ENCODE measurements at regions not wholly inside any gene's neighbourhood (a gene's known extent, or its start where the extent isn't known, plus 50 kb on each side); places are given as distances from the start of the nearest gene placed in this dataset.

DNA sequence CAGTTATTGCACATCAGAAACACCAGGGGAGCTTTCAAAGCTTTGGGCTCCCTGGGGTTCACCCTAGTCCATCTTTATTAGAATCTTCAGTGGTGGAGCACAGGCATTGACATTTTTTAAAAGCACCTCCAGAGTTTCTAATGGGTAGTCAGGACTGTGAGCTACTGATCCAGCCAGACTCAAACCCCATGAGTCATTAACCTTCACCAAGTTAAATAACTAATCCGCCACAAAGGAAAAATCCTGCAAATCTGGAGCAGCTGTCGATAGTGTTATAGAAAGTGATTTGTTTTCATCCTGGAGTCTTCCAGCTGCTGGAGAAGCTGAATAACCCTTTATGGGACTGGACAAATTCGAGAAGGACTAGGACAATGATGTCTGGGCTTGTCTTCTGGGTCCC, 93.2 kb upstream of the PIRT start:
- intact Hi-C loops (cut with DNase I), result no loop called here
- no peak for DNase-seq
- Histone ChIP-seq H3K36me3 (no peaks in the 10 kb centered on the region), H3K4me1 (no peaks in the 10 kb centered on the region), H3K9me3 (no peaks in the 10 kb centered on the region), H3K4me3 (no peak overlapping the region), H3K27me3 (no peaks in the 10 kb centered on the region), H3K27ac (no peak overlapping the region)
- ATAC-seq, result no peak
- TF ChIP-seq, protein P1, sequence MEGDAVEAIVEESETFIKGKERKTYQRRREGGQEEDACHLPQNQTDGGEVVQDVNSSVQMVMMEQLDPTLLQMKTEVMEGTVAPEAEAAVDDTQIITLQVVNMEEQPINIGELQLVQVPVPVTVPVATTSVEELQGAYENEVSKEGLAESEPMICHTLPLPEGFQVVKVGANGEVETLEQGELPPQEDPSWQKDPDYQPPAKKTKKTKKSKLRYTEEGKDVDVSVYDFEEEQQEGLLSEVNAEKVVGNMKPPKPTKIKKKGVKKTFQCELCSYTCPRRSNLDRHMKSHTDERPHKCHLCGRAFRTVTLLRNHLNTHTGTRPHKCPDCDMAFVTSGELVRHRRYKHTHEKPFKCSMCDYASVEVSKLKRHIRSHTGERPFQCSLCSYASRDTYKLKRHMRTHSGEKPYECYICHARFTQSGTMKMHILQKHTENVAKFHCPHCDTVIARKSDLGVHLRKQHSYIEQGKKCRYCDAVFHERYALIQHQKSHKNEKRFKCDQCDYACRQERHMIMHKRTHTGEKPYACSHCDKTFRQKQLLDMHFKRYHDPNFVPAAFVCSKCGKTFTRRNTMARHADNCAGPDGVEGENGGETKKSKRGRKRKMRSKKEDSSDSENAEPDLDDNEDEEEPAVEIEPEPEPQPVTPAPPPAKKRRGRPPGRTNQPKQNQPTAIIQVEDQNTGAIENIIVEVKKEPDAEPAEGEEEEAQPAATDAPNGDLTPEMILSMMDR (IDR thresholded peaks at IDR 0.05), result no peak
- TF ChIP-seq POLR2A (IDR thresholded peaks at IDR 0.05), result no peak
- 51% methylated on average over 3 of the region's 3 CpGs for whole genome bisulfite sequencing (ENCODE audit: insufficient coverage, low coverage, low lambda C conversion rate, missing lambda C conversion rate)

DNA sequence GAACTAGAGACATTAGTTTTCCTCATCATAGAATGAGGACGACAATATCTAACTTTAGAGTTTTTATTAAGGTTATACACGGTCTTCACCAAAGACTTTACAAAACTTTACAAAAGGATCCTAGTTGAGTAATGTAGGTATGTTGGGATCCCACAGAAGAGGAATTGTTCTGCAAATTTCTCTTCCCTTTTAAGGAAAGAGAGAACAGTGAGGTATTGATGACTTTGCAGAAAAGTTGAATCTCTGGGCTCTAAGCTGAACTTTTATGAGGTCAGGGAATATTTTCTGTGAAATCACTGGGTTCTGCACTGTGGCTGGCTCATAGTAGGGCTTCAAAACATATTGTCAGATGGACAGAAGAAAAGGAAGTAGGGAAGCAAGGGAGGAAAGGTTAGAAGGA, 89.8 kb upstream of the PIRT start:
- intact Hi-C loops (cut with DNase I), result no loop called here
- Histone ChIP-seq H3K36me3 (no peaks in the 10 kb centered on the region), H3K9me3 (no peaks in the 10 kb centered on the region), H3K27me3 (no peaks in the 10 kb centered on the region), H3K27ac (no peak overlapping the region), H3K4me3 (no peak overlapping the region), H3K4me1 (no peaks in the 10 kb centered on the region)
- TF ChIP-seq, protein P1 (IDR thresholded peaks at IDR 0.05), result no peak
- WGBS (ENCODE audit: insufficient coverage, low coverage, low lambda C conversion rate, missing lambda C conversion rate), result 69% methylated on average over 2 of the region's 2 CpGs
- ATAC-seq (no peak), DNase-seq (no peak)

DNA sequence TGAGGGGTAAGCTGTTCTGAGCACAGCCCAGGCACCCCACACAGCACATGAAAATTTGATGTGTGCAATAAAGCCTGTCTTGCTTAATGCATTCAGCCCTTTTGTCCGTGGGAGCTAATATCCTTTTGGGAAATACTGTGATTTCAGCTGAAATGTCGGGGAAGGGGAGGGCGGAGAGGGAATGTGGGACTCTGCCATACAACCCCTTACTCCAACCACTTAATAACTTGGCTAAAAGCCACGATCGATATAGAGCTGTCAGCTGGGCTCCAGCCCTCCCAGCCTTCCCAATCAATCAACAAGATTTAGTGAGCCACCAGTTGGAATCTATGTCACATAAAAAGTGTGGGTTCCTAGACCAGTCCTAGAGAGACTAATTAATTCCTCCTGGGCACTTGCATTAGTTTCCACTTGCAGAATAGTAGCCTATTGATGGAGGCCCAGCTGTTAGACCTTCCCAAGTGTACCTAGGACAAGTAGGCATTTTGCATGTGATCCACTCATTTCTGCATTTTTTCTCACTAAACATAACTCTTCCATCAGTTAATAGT, 82.7 kb upstream of the PIRT start:
- Histone ChIP-seq H3K36me3 (no peaks in the 10 kb centered on the region), H3K27me3 (no peaks in the 10 kb centered on the region), H3K4me3 (no peak overlapping the region), H3K27ac (no peak overlapping the region), H3K9me3 (no peaks in the 10 kb centered on the region), H3K4me1 (no peaks in the 10 kb centered on the region)
- WGBS (ENCODE audit: insufficient coverage, low coverage, low lambda C conversion rate, missing lambda C conversion rate), result 64% methylated on average over 4 of the region's 5 CpGs
- no peak for TF ChIP-seq POLR2A (IDR thresholded peaks at IDR 0.05)
- TF ChIP-seq, protein P1 (IDR thresholded peaks at IDR 0.05), result no peak
- DNase-seq (no peak), ATAC-seq (no peak)
- intact Hi-C loops (cut with DNase I), result no loop called here

DNA sequence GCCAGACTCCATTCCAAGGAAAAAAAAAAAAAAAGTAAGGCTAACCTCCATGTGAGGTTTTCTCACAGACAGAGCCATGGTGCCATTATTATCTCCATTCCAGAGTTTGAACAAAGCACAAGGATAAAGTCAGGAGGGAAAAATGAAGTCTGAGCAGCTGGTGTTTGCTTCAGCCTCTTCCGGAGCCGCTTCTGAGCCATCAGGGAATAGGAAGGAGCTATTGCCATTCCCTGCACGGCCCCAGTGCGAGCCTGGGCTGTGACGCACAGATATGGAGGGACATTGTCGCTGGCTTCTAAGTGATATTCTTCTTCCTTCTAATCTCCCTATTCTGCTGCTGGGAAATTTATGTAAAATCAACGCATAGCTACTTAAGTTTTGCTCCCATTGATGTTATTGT, 69.5 kb upstream of the PIRT start:
- intact Hi-C loops (cut with DNase I), result no loop called here
- Histone ChIP-seq H3K9me3 (no peaks in the 10 kb centered on the region), H3K27me3 (no peaks in the 10 kb centered on the region), H3K4me1 (no peaks in the 10 kb centered on the region), H3K36me3 (no peaks in the 10 kb centered on the region), H3K27ac (no peak overlapping the region), H3K4me3 (no peak overlapping the region)
- no peak for ATAC-seq
- DNase-seq, result no peak
- WGBS (ENCODE audit: insufficient coverage, low coverage, low lambda C conversion rate, missing lambda C conversion rate), result 82% methylated on average over 7 of the region's 7 CpGs
- TF ChIP-seq, protein P1 (IDR thresholded peaks at IDR 0.05), result no peak
- no peak for TF ChIP-seq POLR2A (IDR thresholded peaks at IDR 0.05)

DNA sequence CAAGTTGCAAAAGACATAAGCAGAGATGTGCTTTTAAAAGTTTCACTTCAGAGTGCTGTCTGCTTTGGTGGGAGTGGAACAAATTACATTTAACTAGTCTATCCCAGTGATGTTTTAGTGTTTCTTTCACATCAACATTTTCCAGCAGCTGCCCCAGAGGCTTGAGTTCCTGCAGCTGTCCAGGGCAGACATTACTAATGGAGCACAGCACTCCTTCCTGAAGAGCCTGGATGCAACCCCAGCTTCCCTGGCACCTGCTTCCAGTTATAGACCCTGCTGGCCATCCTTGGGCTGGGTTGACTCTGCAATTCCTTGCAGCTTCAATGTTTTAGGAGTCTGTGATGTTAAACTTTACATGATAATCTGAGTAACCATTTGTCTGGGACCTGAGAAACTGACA, 61.4 kb upstream of the PIRT start:
- no peak for DNase-seq

More for the DNA sequence above, 61.4 kb upstream of the PIRT start:
- intact Hi-C loops (cut with DNase I), result no loop called here
- no peak overlapping the region for H3K27ac ChIP-seq
- no peak for ATAC-seq
- TF ChIP-seq POLR2A (IDR thresholded peaks at IDR 0.05), result no peak
- TF ChIP-seq, protein P1 (IDR thresholded peaks at IDR 0.05), result no peak
- H3K27me3 ChIP-seq, result no peaks in the 10 kb centered on the region
- no peaks in the 10 kb centered on the region for H3K9me3 ChIP-seq
- no peaks in the 10 kb centered on the region for H3K4me1 ChIP-seq
- H3K36me3 ChIP-seq, result no peaks in the 10 kb centered on the region
- H3K4me3 ChIP-seq, result no peak overlapping the region

Measured in right lobe of liver (tissue), 6 donors.